ENCODE measurements at regions not wholly inside any gene's neighbourhood (a gene's known extent, or its start where the extent isn't known, plus 50 kb on each side); places are given as distances from the start of the nearest gene placed in this dataset.

DNA sequence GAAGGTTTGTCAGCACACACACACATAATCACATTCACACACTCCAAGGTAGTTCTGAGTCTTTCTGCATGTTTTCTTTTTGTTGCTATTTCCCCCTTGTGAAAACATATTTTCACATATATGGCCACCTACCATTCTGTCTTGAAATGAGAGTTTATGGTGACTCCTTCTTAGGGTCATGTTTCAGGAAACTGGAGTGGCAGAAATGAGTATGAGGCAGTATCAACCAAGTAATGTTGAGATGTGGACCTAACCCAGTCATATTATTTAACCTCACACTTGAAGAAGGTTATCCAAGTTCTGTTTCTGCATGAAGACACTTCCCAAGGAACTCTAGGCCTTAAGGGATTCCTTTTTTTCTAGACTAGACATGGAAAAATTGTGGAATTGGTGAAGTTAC lies 481.4 kb downstream of the ETS1 start:
- TF ChIP-seq, protein P1, sequence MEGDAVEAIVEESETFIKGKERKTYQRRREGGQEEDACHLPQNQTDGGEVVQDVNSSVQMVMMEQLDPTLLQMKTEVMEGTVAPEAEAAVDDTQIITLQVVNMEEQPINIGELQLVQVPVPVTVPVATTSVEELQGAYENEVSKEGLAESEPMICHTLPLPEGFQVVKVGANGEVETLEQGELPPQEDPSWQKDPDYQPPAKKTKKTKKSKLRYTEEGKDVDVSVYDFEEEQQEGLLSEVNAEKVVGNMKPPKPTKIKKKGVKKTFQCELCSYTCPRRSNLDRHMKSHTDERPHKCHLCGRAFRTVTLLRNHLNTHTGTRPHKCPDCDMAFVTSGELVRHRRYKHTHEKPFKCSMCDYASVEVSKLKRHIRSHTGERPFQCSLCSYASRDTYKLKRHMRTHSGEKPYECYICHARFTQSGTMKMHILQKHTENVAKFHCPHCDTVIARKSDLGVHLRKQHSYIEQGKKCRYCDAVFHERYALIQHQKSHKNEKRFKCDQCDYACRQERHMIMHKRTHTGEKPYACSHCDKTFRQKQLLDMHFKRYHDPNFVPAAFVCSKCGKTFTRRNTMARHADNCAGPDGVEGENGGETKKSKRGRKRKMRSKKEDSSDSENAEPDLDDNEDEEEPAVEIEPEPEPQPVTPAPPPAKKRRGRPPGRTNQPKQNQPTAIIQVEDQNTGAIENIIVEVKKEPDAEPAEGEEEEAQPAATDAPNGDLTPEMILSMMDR (conservative IDR thresholded peaks at IDR 0.05; ENCODE audit: low read depth in 2 of 2), result no peak
- TF ChIP-seq, protein P2, sequence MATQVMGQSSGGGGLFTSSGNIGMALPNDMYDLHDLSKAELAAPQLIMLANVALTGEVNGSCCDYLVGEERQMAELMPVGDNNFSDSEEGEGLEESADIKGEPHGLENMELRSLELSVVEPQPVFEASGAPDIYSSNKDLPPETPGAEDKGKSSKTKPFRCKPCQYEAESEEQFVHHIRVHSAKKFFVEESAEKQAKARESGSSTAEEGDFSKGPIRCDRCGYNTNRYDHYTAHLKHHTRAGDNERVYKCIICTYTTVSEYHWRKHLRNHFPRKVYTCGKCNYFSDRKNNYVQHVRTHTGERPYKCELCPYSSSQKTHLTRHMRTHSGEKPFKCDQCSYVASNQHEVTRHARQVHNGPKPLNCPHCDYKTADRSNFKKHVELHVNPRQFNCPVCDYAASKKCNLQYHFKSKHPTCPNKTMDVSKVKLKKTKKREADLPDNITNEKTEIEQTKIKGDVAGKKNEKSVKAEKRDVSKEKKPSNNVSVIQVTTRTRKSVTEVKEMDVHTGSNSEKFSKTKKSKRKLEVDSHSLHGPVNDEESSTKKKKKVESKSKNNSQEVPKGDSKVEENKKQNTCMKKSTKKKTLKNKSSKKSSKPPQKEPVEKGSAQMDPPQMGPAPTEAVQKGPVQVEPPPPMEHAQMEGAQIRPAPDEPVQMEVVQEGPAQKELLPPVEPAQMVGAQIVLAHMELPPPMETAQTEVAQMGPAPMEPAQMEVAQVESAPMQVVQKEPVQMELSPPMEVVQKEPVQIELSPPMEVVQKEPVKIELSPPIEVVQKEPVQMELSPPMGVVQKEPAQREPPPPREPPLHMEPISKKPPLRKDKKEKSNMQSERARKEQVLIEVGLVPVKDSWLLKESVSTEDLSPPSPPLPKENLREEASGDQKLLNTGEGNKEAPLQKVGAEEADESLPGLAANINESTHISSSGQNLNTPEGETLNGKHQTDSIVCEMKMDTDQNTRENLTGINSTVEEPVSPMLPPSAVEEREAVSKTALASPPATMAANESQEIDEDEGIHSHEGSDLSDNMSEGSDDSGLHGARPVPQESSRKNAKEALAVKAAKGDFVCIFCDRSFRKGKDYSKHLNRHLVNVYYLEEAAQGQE (IDR thresholded peaks at IDR 0.05; ENCODE audit: unreplicated experiment), result no peak
- TF ChIP-seq POLR2AphosphoS5 (IDR thresholded peaks at IDR 0.05; ENCODE audit: low read depth), result no peak

Measured in GM23338 (cell line).